Small intestine (tissue), 7 donors: ENCODE measurements at regions not wholly inside any gene's neighbourhood (a gene's known extent, or its start where the extent isn't known, plus 50 kb on each side); places are given as distances from the start of the nearest gene placed in this dataset.

Source experiments
- DNase-seq, 2 donors: peaks; one replicate each; pipeline versions ENCODE4 v3.0.0 to v3.0.0-alpha.2; 2013
- FAIRE-seq: peaks from 2 replicates; lab custom pipeline; 2012; peaks lifted over from hg19 to GRCh38; lab: Jason Lieb, UNC
- H3K27ac ChIP-seq, 3 donors: one replicate each; pipeline ENCODE4 v1.5.1; 2013; ENCODE audit warnings: low read length in 2 of 3, mild to moderate bottlenecking in 2 of 3, control low read depth in 1 of 3, inconsistent platforms in 1 of 3, low read depth in 1 of 3, moderate library complexity in 1 of 3
- H3K27me3 ChIP-seq, 3 donors: one replicate each; pipeline ENCODE4 v1.6.1; 2013; ENCODE audit warnings: low read length in 3 of 3, inconsistent platforms in 1 of 3; ENCODE audit not compliant: control insufficient read depth in 3 of 3, insufficient read depth in 3 of 3
- H3K36me3 ChIP-seq, 3 donors: one replicate each; pipeline ENCODE4 v1.6.1; 2013; ENCODE audit warnings: low read length in 3 of 3, inconsistent platforms in 1 of 3, low read depth in 1 of 3, mild to moderate bottlenecking in 1 of 3, moderate library complexity in 1 of 3; ENCODE audit not compliant: control insufficient read depth in 3 of 3, insufficient read depth in 2 of 3
- H3K4me1 ChIP-seq, 3 donors: one replicate each; pipeline ENCODE4 v1.6.1; 2013; ENCODE audit warnings: low read length in 2 of 3, inconsistent platforms in 1 of 3, low read depth in 1 of 3, mild to moderate bottlenecking in 1 of 3, moderate library complexity in 1 of 3; ENCODE audit not compliant: control insufficient read depth in 3 of 3, insufficient read depth in 2 of 3
- H3K4me3 ChIP-seq, 3 donors: one replicate each; pipeline ENCODE4 v1.5.1; 2013; ENCODE audit warnings: low read length in 3 of 3, control low read depth in 1 of 3, inconsistent platforms in 1 of 3, low read depth in 1 of 3, mild to moderate bottlenecking in 1 of 3, moderate library complexity in 1 of 3
- H3K9me3 ChIP-seq, 2 donors: one replicate each; pipeline ENCODE4 v1.6.1; 2013; ENCODE audit warnings: low read depth in 1 of 2, low read length in 1 of 2; ENCODE audit not compliant: control insufficient read depth in 2 of 2, insufficient read depth in 1 of 2
- WGBS, 3 donors: extraction: QIAGEN DNeasy Blood & Tissue Kit; methylation state at CpG; one replicate each; pipeline ENCODE4 v1.1.7; 2013; 5-methylcytosine and 5-hydroxymethylcytosine counted together
- donor health status: healthy with polysubstance abuse.
- donor health status: control.
- donor health status: control.
- donor health status: Bipolar disorder and iron deficiency.
- donor health status: healthy.

DNA sequence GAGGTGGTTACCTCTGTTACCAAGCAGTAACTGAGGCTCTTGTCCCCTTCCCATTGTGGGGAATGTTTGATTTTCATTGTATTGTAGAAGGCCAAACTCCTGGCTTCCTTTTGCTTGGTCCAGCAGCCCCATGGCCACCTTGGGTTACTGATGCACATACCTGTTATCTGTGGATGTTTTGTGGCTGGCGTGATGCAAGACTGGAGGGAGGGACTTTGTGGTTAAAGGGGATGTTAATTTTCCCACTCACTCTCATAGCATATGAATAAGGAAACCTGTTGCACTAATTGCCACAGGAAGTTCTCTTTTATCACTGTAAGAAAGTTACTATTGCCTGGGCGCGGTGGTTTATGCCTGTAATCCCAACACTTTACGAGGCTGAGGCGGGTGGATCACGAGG lies 168.6 kb upstream of the HS3ST4 start:
- 52 to 72% (median 59%) methylated on average over 6 of the region's 6 CpGs for WGBS, 3 donors
- H3K27me3 ChIP-seq, result no peaks in the 10 kb centered on the region
- no peaks in the 10 kb centered on the region for H3K36me3 ChIP-seq
- no peaks in the 10 kb centered on the region for H3K4me1 ChIP-seq
- no peak overlapping the region for H3K4me3 ChIP-seq
- FAIRE-seq (no peak), DNase-seq (no peak)
- H3K27ac ChIP-seq, result no peak overlapping the region
- no peaks in the 10 kb centered on the region for H3K9me3 ChIP-seq

DNA sequence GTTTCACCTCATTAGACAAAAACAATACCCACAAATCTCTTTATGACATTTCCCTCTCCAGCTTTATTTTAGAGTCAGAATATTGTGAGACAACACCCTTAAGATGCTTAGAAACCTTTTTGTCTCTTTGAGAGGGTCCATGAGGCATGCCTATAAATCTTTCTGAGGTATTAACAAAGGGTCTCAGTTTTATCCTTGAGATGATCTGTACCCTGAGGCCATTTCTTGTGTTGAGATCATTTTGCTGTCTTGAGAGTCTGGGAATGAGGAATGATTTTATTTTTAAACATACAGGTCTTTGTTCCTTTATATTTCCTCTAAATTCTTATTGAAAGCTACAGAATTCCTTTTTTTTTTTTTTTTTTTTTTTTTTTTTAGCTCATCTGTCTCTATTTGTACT lies 179.7 kb upstream of the HS3ST4 start:
- DNase-seq (no peak), FAIRE-seq (no peak)
- Histone ChIP-seq H3K36me3 (no peaks in the 10 kb centered on the region), H3K9me3 (no peaks in the 10 kb centered on the region), H3K27me3 (no peaks in the 10 kb centered on the region), H3K4me1 (no peaks in the 10 kb centered on the region), H3K27ac (no peak overlapping the region), H3K4me3 (no peak overlapping the region)

DNA sequence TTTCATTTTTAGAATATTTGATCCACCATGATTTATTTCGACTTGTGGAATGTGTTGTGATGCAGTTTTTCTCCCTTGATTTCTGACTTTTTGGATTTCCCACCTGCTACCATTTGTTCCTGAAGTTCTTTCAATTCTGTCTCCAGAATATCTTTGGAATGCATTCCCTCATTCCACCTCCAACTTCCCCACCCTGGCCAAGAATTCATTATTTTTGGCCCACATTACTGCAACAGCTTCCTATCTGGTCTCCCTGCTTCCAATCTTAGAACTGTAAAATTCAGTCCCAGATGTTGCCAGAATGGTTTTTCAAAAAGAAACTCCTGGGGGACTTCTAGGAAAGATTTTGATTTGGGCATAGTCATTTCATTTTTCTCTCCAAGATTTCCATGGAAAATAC lies 182.3 kb upstream of the HS3ST4 start:
- WGBS, 3 donors, result 48 to 65% (median 64%) methylated on average over 1 of the region's 1 CpG
- no peak overlapping the region for H3K4me3 ChIP-seq
- no peaks in the 10 kb centered on the region for H3K36me3 ChIP-seq
- no peaks in the 10 kb centered on the region for H3K9me3 ChIP-seq
- no peaks in the 10 kb centered on the region for H3K4me1 ChIP-seq
- no peak overlapping the region for H3K27ac ChIP-seq
- no peak for DNase-seq
- no peaks in the 10 kb centered on the region for H3K27me3 ChIP-seq
- no peak for FAIRE-seq

DNA sequence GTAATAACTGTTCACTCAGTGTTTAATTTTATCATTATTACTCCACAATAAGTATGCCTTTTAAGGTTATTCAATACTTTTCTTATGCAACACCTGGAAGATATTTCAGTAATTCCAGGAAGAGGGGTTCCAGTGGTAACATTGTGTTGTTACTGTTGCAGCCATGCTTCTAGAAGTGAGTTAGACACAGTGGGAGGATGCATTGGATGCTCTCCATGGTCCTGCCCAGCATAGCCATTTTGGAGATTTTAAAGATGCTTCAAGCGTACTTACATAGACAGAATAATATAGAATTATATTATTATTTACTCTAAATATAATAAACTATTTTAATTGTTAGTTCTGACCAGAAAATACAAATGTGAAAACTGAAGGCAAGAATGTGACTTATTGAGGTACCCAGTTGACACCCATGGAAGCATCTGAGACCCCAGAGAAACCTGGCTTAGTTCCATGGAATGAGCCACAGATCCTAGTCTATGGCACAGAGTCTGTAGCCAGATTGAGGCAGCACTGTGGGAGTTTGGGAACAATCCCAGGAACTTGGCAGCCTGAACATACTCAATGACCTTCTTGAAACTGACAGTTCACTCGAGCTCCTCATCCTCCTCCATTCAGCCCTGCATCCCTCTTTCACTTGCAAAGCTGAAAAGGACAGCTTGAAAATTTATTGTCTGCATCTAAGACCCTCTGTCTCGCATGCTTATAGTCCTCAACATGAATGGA lies 190.1 kb upstream of the HS3ST4 start:
- no peaks in the 10 kb centered on the region for H3K4me1 ChIP-seq
- FAIRE-seq (no peak), DNase-seq (no peak)
- no peaks in the 10 kb centered on the region for H3K36me3 ChIP-seq
- no peaks in the 10 kb centered on the region for H3K27me3 ChIP-seq
- H3K4me3 ChIP-seq, result no peak overlapping the region
- no peak overlapping the region for H3K27ac ChIP-seq
- H3K9me3 ChIP-seq, result no peaks in the 10 kb centered on the region
- 61 to 72% (median 61%) methylated on average over 3 of the region's 3 CpGs for WGBS, 3 donors

DNA sequence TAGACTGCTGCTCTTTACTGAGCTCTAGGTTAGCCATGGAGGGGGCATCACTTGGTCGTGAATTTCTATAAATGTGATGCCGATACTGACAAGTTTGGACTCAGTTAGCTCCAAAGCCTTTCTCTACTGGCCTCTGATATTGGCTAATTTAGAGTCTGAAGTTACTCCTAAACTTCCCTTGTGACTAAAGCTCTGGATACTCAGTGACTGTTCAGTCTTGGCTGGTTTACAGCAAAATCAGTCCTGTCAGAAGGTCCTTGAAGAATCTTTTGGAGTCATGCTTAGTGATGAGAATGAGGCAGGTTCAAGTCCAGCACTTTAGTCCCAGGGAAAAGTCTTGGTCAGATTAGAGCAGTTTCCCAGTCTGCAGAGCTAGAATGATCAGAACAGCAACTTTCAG lies 197.5 kb upstream of the HS3ST4 start:
- Histone ChIP-seq H3K36me3 (no peaks in the 10 kb centered on the region), H3K4me3 (no peak overlapping the region), H3K9me3 (no peaks in the 10 kb centered on the region), H3K4me1 (no peaks in the 10 kb centered on the region), H3K27ac (no peak overlapping the region), H3K27me3 (no peaks in the 10 kb centered on the region)
- 53 to 79% (median 64%) methylated on average over 2 of the region's 2 CpGs for WGBS, 3 donors
- no peak for FAIRE-seq
- DNase-seq, result no peak

DNA sequence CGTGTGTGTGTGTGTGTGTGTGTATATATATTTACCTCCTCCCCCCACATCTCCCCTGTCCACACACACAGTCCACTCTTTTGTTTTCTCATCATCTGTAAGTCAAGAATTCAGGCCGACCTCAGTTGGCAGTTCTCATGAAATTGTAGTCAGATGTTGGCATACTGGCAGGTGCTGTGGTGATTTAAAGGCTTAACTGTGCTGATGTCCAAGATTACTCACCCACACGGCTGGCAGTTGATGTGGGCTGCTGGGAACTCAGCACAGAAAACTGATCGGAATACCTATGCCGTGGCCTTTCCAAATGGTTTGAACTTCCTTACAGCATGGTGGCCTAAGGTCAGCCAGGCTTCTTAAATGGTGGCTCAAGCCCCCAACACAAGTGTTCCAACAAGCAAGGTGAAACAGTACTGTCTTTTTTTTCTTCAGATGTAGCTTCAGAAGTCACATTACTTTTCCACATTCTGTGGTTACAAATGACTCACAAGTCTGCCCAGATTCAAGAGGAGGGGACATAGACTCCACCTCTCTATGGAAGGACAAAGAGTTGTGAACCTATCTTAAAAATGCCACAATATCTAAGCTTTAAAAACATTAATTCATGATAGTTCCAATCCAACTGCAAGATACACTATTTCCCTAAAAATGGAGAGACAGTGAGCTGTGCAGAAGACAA lies 198.5 kb upstream of the HS3ST4 start:
- no peaks in the 10 kb centered on the region for H3K36me3 ChIP-seq
- FAIRE-seq, result no peak
- no peak overlapping the region for H3K27ac ChIP-seq
- H3K27me3 ChIP-seq, result no peaks in the 10 kb centered on the region
- 52 to 73% (median 58%) methylated on average over 5 of the region's 5 CpGs for WGBS, 3 donors
- no peak for DNase-seq
- peaks cover 0 to 4% of the 10 kb centered on the region in 2 donors for H3K9me3 ChIP-seq
- H3K4me1 ChIP-seq, result no peaks in the 10 kb centered on the region
- H3K4me3 ChIP-seq, result no peak overlapping the region

DNA sequence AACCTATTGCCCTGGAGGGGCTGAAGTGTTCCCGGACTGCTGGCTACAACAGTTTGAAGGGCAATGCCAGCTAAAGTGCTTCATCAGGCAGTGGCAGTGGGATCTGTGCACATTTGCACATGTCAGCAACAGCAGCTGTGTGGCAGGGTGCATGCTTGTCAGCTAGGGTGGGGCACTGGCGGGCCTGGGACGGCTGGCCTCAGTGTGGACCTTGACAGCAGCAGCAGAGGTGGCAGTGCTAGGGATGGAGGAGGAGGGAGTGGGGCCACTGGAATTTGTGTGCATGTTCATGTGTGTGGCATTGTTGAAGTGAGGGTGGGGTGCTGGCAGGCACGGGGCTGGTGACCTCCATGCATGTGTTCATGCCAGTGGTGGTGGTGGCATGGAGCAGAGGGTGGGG lies 203.3 kb upstream of the HS3ST4 start:
- FAIRE-seq (no peak), DNase-seq (no peak)
- H3K27me3 ChIP-seq, result no peaks in the 10 kb centered on the region
- no peak overlapping the region for H3K27ac ChIP-seq
- peaks cover 0 to 6% of the 10 kb centered on the region in 2 donors for H3K9me3 ChIP-seq
- H3K4me1 ChIP-seq, result no peaks in the 10 kb centered on the region
- H3K36me3 ChIP-seq, result no peaks in the 10 kb centered on the region
- H3K4me3 ChIP-seq, result no peak overlapping the region
- WGBS, 3 donors, result 65 to 73% (median 71%) methylated on average over 4 of the region's 4 CpGs

DNA sequence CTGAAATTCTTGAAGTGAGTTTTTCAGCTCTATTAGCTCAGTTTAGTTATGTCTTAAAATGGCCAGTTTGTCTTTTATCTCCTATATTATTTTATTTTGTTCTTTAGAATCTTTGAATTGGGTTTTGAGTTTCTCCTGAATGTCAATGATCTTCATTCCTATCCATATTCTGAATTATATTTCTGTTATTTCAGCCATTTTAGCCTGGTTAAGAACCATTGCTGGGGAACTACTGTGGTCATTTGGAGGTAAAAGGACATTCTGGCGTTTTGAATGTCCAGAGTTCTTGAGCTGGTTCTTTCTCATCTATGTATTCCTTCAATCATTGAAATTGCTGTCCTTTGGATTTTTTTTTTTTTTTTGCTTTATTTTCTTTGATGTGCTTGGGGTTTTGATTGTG lies 203.9 kb upstream of the HS3ST4 start:
- no peak overlapping the region for H3K4me3 ChIP-seq
- peaks cover 0 to 6% of the 10 kb centered on the region in 2 donors for H3K9me3 ChIP-seq
- H3K27me3 ChIP-seq, result no peaks in the 10 kb centered on the region
- H3K27ac ChIP-seq, result no peak overlapping the region
- 3 to 52% (median 46%) methylated on average over 1 of the region's 1 CpG for WGBS, 3 donors
- H3K4me1 ChIP-seq, result no peaks in the 10 kb centered on the region
- FAIRE-seq (no peak), DNase-seq (no peak)
- no peaks in the 10 kb centered on the region for H3K36me3 ChIP-seq
